ENCODE measurements at regions not wholly inside any gene's neighbourhood (a gene's known extent, or its start where the extent isn't known, plus 50 kb on each side); places are given as distances from the start of the nearest gene placed in this dataset.

DNA sequence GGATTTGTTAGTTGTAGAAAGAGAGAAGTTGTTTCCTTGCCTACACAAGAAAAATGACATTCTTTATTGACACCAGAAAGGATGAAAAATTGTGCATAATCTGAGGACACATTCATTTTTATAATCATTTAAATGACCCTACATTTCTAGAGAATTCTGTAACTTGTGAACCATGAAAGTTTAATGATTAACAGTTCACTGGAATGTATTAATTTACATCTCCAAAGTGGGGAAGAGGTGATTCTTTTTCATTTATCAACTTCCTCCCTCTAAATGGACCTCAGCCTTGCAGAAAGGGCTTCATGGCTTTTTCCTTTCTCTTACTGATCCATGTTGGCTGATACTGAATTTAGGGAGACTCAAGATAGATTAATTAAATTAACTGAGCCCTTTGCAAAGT is 565.2 kb upstream of the LINC00305 start:
- H3K4me1 ChIP-seq (replicated peaks; ENCODE audit: insufficient read depth), result peaks cover 5% of the 10 kb centered on the region; the same call in 1 of the 2 replicates
- CTCF ChIA-PET, result no interaction called here
- no peak for DNase-seq
- H3K4me2 ChIP-seq, result no peak overlapping the region
- intact Hi-C loops (cut with micrococcal nuclease; ENCODE audit: unreplicated experiment), result no loop called here
- no peaks in the 10 kb centered on the region for H3K79me2 ChIP-seq (ENCODE audit: low read depth)
- no peak overlapping the region for H2AFZ ChIP-seq
- no peaks in the 10 kb centered on the region for H3F3A ChIP-seq (ENCODE audit: insufficient read depth, low read depth)
- POLR2A ChIA-PET (ENCODE audit: unreplicated experiment), result no interaction called here
- no peaks in the 10 kb centered on the region for H3K9me3 ChIP-seq (ENCODE audit: insufficient read depth, low read depth)
- TF ChIP-seq, protein P1, sequence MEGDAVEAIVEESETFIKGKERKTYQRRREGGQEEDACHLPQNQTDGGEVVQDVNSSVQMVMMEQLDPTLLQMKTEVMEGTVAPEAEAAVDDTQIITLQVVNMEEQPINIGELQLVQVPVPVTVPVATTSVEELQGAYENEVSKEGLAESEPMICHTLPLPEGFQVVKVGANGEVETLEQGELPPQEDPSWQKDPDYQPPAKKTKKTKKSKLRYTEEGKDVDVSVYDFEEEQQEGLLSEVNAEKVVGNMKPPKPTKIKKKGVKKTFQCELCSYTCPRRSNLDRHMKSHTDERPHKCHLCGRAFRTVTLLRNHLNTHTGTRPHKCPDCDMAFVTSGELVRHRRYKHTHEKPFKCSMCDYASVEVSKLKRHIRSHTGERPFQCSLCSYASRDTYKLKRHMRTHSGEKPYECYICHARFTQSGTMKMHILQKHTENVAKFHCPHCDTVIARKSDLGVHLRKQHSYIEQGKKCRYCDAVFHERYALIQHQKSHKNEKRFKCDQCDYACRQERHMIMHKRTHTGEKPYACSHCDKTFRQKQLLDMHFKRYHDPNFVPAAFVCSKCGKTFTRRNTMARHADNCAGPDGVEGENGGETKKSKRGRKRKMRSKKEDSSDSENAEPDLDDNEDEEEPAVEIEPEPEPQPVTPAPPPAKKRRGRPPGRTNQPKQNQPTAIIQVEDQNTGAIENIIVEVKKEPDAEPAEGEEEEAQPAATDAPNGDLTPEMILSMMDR (conservative IDR thresholded peaks at IDR 0.05), result no peak
- TF ChIP-seq EZH2 (IDR thresholded peaks at IDR 0.05; ENCODE audit: low read depth), result no peak
- no peak overlapping the region for H3K4me3 ChIP-seq
- no peaks in the 10 kb centered on the region for H3K36me3 ChIP-seq (ENCODE audit: low read depth)
- H4K20me1 ChIP-seq (ENCODE audit: insufficient read depth), result no peaks in the 10 kb centered on the region
- no peaks in the 10 kb centered on the region for H3K9me2 ChIP-seq (ENCODE audit: insufficient read depth)
- no peaks in the 10 kb centered on the region for H3K27me3 ChIP-seq (ENCODE audit: insufficient read depth, low read depth)
- no peak overlapping the region for H3K27ac ChIP-seq
- no TSS peak for BruUV-seq (replicated peaks)

DNA sequence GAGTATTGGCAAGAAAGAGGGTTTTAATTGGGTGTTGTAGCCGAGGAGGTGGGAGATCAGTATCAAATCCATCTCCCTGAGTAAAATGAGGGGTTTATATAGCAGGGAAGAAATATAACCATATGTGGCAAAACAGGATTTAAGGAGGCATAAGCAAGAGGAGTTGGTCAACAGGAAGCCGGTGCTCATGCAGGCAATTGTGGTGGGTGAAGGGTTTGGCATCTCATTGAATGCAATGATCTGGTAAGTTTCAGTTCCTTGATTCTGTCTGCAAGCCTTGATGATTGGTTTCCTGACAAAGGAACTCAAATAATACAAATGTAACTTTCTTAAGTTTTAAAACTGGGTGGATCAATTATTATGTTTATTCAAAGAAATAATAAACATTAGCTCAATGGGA is 564.4 kb upstream of the LINC00305 start:
- DNase-seq, result no peak
- H3K4me3 ChIP-seq, result no peak overlapping the region
- H3K9me2 ChIP-seq (ENCODE audit: insufficient read depth), result no peaks in the 10 kb centered on the region
- H3K4me2 ChIP-seq, result no peak overlapping the region
- H3F3A ChIP-seq (ENCODE audit: insufficient read depth, low read depth), result no peaks in the 10 kb centered on the region
- no peak overlapping the region for H2AFZ ChIP-seq
- no peaks in the 10 kb centered on the region for H3K79me2 ChIP-seq (ENCODE audit: low read depth)
- intact Hi-C loops (cut with micrococcal nuclease; ENCODE audit: unreplicated experiment), result no loop called here
- H4K20me1 ChIP-seq (ENCODE audit: insufficient read depth), result no peaks in the 10 kb centered on the region
- peaks cover 5% of the 10 kb centered on the region; the same call in 1 of the 2 replicates for H3K4me1 ChIP-seq (replicated peaks; ENCODE audit: insufficient read depth)
- H3K27me3 ChIP-seq (ENCODE audit: insufficient read depth, low read depth), result no peaks in the 10 kb centered on the region
- no peaks in the 10 kb centered on the region for H3K9me3 ChIP-seq (ENCODE audit: insufficient read depth, low read depth)
- TF ChIP-seq, protein P1 (conservative IDR thresholded peaks at IDR 0.05), result no peak
- TF ChIP-seq EZH2 (IDR thresholded peaks at IDR 0.05; ENCODE audit: low read depth), result no peak
- H3K27ac ChIP-seq, result no peak overlapping the region
- CTCF ChIA-PET, result no interaction called here
- POLR2A ChIA-PET (ENCODE audit: unreplicated experiment), result no interaction called here
- H3K36me3 ChIP-seq (ENCODE audit: low read depth), result no peaks in the 10 kb centered on the region
- no TSS peak for BruUV-seq (replicated peaks)

- Histone ChIP-seq H3K79me2 (ENCODE audit: low read depth) (no peaks in the 10 kb centered on the region), H2AFZ (no peak overlapping the region), H3K36me3 (ENCODE audit: low read depth) (no peaks in the 10 kb centered on the region), H3K4me2 (no peak overlapping the region), H3K27me3 (ENCODE audit: insufficient read depth, low read depth) (no peaks in the 10 kb centered on the region), H3K4me3 (no peak overlapping the region), H3K27ac (no peak overlapping the region), H4K20me1 (ENCODE audit: insufficient read depth) (no peaks in the 10 kb centered on the region), H3K9me3 (ENCODE audit: insufficient read depth, low read depth) (no peaks in the 10 kb centered on the region), H3K9me2 (ENCODE audit: insufficient read depth) (no peaks in the 10 kb centered on the region), H3F3A (ENCODE audit: insufficient read depth, low read depth) (no peaks in the 10 kb centered on the region), H3K4me1 (replicated peaks; ENCODE audit: insufficient read depth) (no peaks in the 10 kb centered on the region)
- DNase-seq, result no peak
- CTCF ChIA-PET, result no interaction called here
- POLR2A ChIA-PET (ENCODE audit: unreplicated experiment), result no interaction called here
- TF ChIP-seq EZH2 (IDR thresholded peaks at IDR 0.05; ENCODE audit: low read depth), result no peak
- intact Hi-C loops (cut with micrococcal nuclease; ENCODE audit: unreplicated experiment), result no loop called here
- no TSS peak for BruUV-seq (replicated peaks)
Measured at GRCh38 chr18:64712035-64712434, 563.1 kb upstream of the LINC00305 start.

GRCh38 chr18:64710105-64710861 is 561.4 kb upstream of the LINC00305 start:
- CTCF ChIA-PET, result no interaction called here
- no TSS peak for BruUV-seq (replicated peaks)

More at GRCh38 chr18:64710105-64710861, 561.4 kb upstream of the LINC00305 start:
- no peak overlapping the region for H3K27ac ChIP-seq
- POLR2A ChIA-PET (ENCODE audit: unreplicated experiment), result no interaction called here
- H3K9me3 ChIP-seq (ENCODE audit: insufficient read depth, low read depth), result no peaks in the 10 kb centered on the region
- H3K4me1 ChIP-seq (replicated peaks; ENCODE audit: insufficient read depth), result no peaks in the 10 kb centered on the region
- no peak overlapping the region for H2AFZ ChIP-seq
- no peak for DNase-seq
- H4K20me1 ChIP-seq (ENCODE audit: insufficient read depth), result no peaks in the 10 kb centered on the region
- H3K36me3 ChIP-seq (ENCODE audit: low read depth), result no peaks in the 10 kb centered on the region
- no peaks in the 10 kb centered on the region for H3K9me2 ChIP-seq (ENCODE audit: insufficient read depth)
- H3K79me2 ChIP-seq (ENCODE audit: low read depth), result no peaks in the 10 kb centered on the region
- no peaks in the 10 kb centered on the region for H3K27me3 ChIP-seq (ENCODE audit: insufficient read depth, low read depth)
- no peak overlapping the region for H3K4me2 ChIP-seq
- TF ChIP-seq, protein P1 (conservative IDR thresholded peaks at IDR 0.05), result no peak
- TF ChIP-seq EZH2 (IDR thresholded peaks at IDR 0.05; ENCODE audit: low read depth), result no peak
- intact Hi-C loops (cut with micrococcal nuclease; ENCODE audit: unreplicated experiment), result no loop called here
- no peak overlapping the region for H3K4me3 ChIP-seq
- no peaks in the 10 kb centered on the region for H3F3A ChIP-seq (ENCODE audit: insufficient read depth, low read depth)

Data from PC-9 (cell line).